A549 (cell line): ENCODE measurements at regions not wholly inside any gene's neighbourhood (a gene's known extent, or its start where the extent isn't known, plus 50 kb on each side); places are given as distances from the start of the nearest gene placed in this dataset.

Source experiments
- ATAC-seq, 2 experiments: fragments of 200-7000 bp in 1 of 2; fragments of >200 bp in 1 of 2; cut with Nextera tagmentation in 1 of 2; cut with Tn5 transposase in 1 of 2; 3 replicates each; pipeline versions ENCODE4 v1.8.0 to v1.9.1; 2018 to 2020; ENCODE audit warnings: mild to moderate bottlenecking in 1 of 2, moderate library complexity in 1 of 2
- CTCF ChIA-PET: fragments of 300-600 bp; sonication (Branson Sonifier 250); formaldehyde crosslinking; extraction: SDS; loops from one replicate; lab custom pipeline; 2021; ENCODE audit warnings: antibody characterized with exemption, inconsistent platforms; lab: Yijun Ruan, JAX
- POLR2A ChIA-PET: fragments of 350-600 bp; formaldehyde crosslinking; extraction: SDS; loops from one replicate; lab custom pipeline; 2021; ENCODE audit warnings: antibody characterized with exemption, inconsistent platforms; lab: Yijun Ruan, JAX
- DNase-seq, 2 experiments: peaks; one replicate each; pipeline versions ENCODE4 v3.0.0 to v3.0.0-alpha.2; 2011 to 2016; ENCODE audit warnings: low read depth in 1 of 2, low spot score in 1 of 2
- FAIRE-seq: peaks from 2 replicates; lab custom pipeline; 2011; peaks lifted over from hg19 to GRCh38; lab: Jason Lieb, UNC
- H3K27ac ChIP-seq, 2 experiments: fragments of >200 bp; sonication (Bioruptor Twin); formaldehyde crosslinking; 3 replicates each; pipeline ENCODE4 v1.5.1; 2016 to 2017
- H3K4me1 ChIP-seq: fragments of >200 bp; sonication (Bioruptor Twin); formaldehyde crosslinking; 3 replicates; pipeline ENCODE4 v1.6.1; 2016
- H3K4me2 ChIP-seq: fragments of >200 bp; sonication (Bioruptor Twin); formaldehyde crosslinking; 3 replicates; pipeline ENCODE4 v1.6.1; 2016
- H3K4me3 ChIP-seq: fragments of >200 bp; sonication (Bioruptor Twin); formaldehyde crosslinking; 3 replicates; pipeline ENCODE4 v1.5.1; 2016
- H3K9me3 ChIP-seq: fragments of >200 bp; sonication (Bioruptor Twin); formaldehyde crosslinking; 3 replicates; pipeline ENCODE4 v1.6.1; 2016
- ATOH8 ChIP-seq: fragments of 250-450 bp; sonication (Bioruptor Pico); IDR thresholded peaks from 2 replicates; pipeline ENCODE4 v1.5.0; 2020; ENCODE audit warnings: low read depth, mild to moderate bottlenecking, moderate library complexity
- BHLHE40 ChIP-seq: IDR thresholded peaks from 2 replicates; pipeline ENCODE4 v1.6.1; 2012; ENCODE audit warnings: low read depth, low read length, inconsistent platforms
- CBX8 ChIP-seq: fragments of 200-600 bp; sonication (generic); IDR thresholded peaks from 2 replicates; pipeline ENCODE4 v1.6.1; 2016
- CEBPB ChIP-seq, 2 experiments: fragments of >200 bp in 1 of 2; sonication (Bioruptor Twin) in 1 of 2; formaldehyde crosslinking in 1 of 2; IDR thresholded peaks; 2 replicates each; pipeline ENCODE4 v1.6.1; 2012 to 2016
- E2F6 ChIP-seq: IDR thresholded peaks from 2 replicates; pipeline ENCODE4 v1.6.1; 2012; ENCODE audit warnings: low read depth, borderline replicate concordance
- EHF ChIP-seq: fragments of 250-450 bp; sonication (Bioruptor Pico); IDR thresholded peaks from 2 replicates; pipeline ENCODE4 v1.5.0; 2020; ENCODE audit warnings: mild to moderate bottlenecking
- EHMT2 ChIP-seq: fragments of 200-600 bp; sonication (generic); IDR thresholded peaks from 2 replicates; pipeline ENCODE4 v1.6.1; 2016; ENCODE audit warnings: antibody characterized with exemption, low read depth, mild to moderate bottlenecking, moderate library complexity
- FOXS1 ChIP-seq: fragments of 250-450 bp; sonication (Bioruptor Pico); IDR thresholded peaks from 2 replicates; pipeline ENCODE4 v1.5.0; 2020; ENCODE audit warnings: mild to moderate bottlenecking, moderate library complexity
- GATA3 ChIP-seq: IDR thresholded peaks from 2 replicates; pipeline ENCODE4 v1.6.1; 2012; ENCODE audit warnings: borderline replicate concordance
- HES2 ChIP-seq: fragments of >200 bp; sonication (Bioruptor Twin); formaldehyde crosslinking; IDR thresholded peaks from 2 replicates; pipeline ENCODE4 v1.6.1; 2016
- HEYL ChIP-seq: fragments of 250-450 bp; sonication (Bioruptor Pico); IDR thresholded peaks from 2 replicates; pipeline ENCODE4 v1.8.0; 2021; ENCODE audit warnings: mild to moderate bottlenecking, moderate library complexity
- HOXB13 ChIP-seq: fragments of 250-450 bp; sonication (Bioruptor Pico); IDR thresholded peaks from 2 replicates; pipeline ENCODE4 v1.5.0; 2020; ENCODE audit warnings: low read depth, mild to moderate bottlenecking, moderate library complexity
- JUN ChIP-seq, 2 experiments: fragments of >200 bp; sonication (Bioruptor Twin); formaldehyde crosslinking; IDR thresholded peaks; 2 replicates in 1 of 2; 3 replicates in 1 of 2; pipeline ENCODE4 v1.6.1; 2016 to 2017
- KDM1A ChIP-seq: fragments of 200-600 bp; sonication (generic); IDR thresholded peaks from 2 replicates; pipeline ENCODE4 v1.6.1; 2016; ENCODE audit warnings: low read depth, mild to moderate bottlenecking
- KDM5A ChIP-seq: fragments of 200-600 bp; sonication (generic); IDR thresholded peaks from 2 replicates; pipeline ENCODE4 v1.6.1; 2016; ENCODE audit warnings: antibody characterized with exemption, mild to moderate bottlenecking
- MYC ChIP-seq: IDR thresholded peaks from 2 replicates; pipeline ENCODE4 v1.6.1; 2012; ENCODE audit warnings: mild to moderate bottlenecking, inconsistent platforms, low read length, improper control_type of control experiment, borderline replicate concordance
- NFE2L2 ChIP-seq: fragments of 150-350 bp; conservative IDR thresholded peaks from 2 replicates; pipeline ENCODE4 v1.6.1; 2014; ENCODE audit warnings: low read length
- PBX3 ChIP-seq: IDR thresholded peaks from 2 replicates; pipeline ENCODE4 v1.6.1; 2012
- RCOR1 ChIP-seq: fragments of 150-350 bp; IDR thresholded peaks from 2 replicates; pipeline ENCODE4 v1.6.1; 2014; ENCODE audit warnings: antibody characterized with exemption, low read length, low read depth
- REST ChIP-seq: fragments of 200-600 bp; sonication (generic); IDR thresholded peaks from 2 replicates; pipeline ENCODE4 v1.6.1; 2016; ENCODE audit warnings: antibody characterized with exemption, mild to moderate bottlenecking, moderate library complexity
- SMC3 ChIP-seq: fragments of >200 bp; sonication (Bioruptor Twin); formaldehyde crosslinking; IDR thresholded peaks from 3 replicates; pipeline ENCODE4 v1.6.1; 2018; ENCODE audit warnings: inconsistent platforms
- SREBF2 ChIP-seq: fragments of 450-650 bp; IDR thresholded peaks from 2 replicates; pipeline ENCODE4 v1.6.1; 2014; ENCODE audit warnings: mild to moderate bottlenecking, moderate library complexity
- USF2 ChIP-seq: fragments of 450-650 bp; IDR thresholded peaks from 2 replicates; pipeline ENCODE4 v1.6.1; 2014; ENCODE audit warnings: antibody characterized with exemption
- ZC3H11A ChIP-seq: fragments of 450-650 bp; IDR thresholded peaks from 2 replicates; pipeline ENCODE4 v1.6.1; 2014; ENCODE audit warnings: antibody characterized with exemption, mild to moderate bottlenecking
- WGBS: methylation state at CpG from one replicate; pipeline ENCODE4 v1.1.6; 2017; ENCODE audit errors: missing lambda C conversion rate; 5-methylcytosine and 5-hydroxymethylcytosine counted together

- ATAC-seq (peak in 1 of 2 experiments; percentile 78; a peak in 3 of 6 replicates), DNase-seq (no peak), FAIRE-seq (no peak)
- Histone ChIP-seq H3K27ac (no peak overlapping the region), H3K4me2 (no peak overlapping the region), H3K4me1 (no peaks in the 10 kb centered on the region), H3K4me3 (no peak overlapping the region), H3K9me3 (no peaks in the 10 kb centered on the region)
- ChIA-PET POLR2A (no interaction called here), CTCF (interaction anchor here (1.4 kb wide), 1 partner anchor 10 kb away, joined by 3 read pairs; no protein-coding TSS in a partner anchor)
- TF ChIP-seq JUN (IDR thresholded peaks at IDR 0.05) (no peak), USF2 (no peak), NFE2L2 (no peak), FOXS1 (CRISPR knock-in tag) (no peak), HEYL (CRISPR knock-in tag) (no peak), ZC3H11A (no peak), EHF (no peak), SMC3 (no peak), GATA3 (no peak), CEBPB (IDR thresholded peaks at IDR 0.05) (no peak), E2F6 (no peak), HES2 (no peak), ATOH8 (CRISPR knock-in tag) (no peak), KDM1A (no peak), KDM5A (no peak), SREBF2 (no peak), PBX3 (no peak)
- 21% methylated on average over 5 of the region's 5 CpGs for WGBS
Measured at GRCh38 chr1:37274938-37275631, 199.3 kb upstream of the ZC3H12A start.

- Histone ChIP-seq H3K4me2 (no peak overlapping the region), H3K4me3 (no peak overlapping the region)
- 30% methylated on average over 2 of the region's 2 CpGs for WGBS
- no peak for DNase-seq
- TF ChIP-seq REST (no peak), BHLHE40 (no peak), GATA3 (no peak), CBX8 (no peak), ATOH8 (CRISPR knock-in tag) (no peak), RCOR1 (no peak), EHF (no peak), MYC (no peak), EHMT2 (no peak), HOXB13 (CRISPR knock-in tag) (no peak)
- TF ChIP-seq, all 56 proteins: peak for 0
- no peaks in the 10 kb centered on the region; the same call in 2 of the 3 replicates for H3K9me3 ChIP-seq
- POLR2A ChIA-PET = no interaction called here
- FAIRE-seq (no peak), ATAC-seq (no peak)
- no peak overlapping the region for H3K27ac ChIP-seq
- CTCF ChIA-PET = no interaction called here
- no peaks in the 10 kb centered on the region for H3K4me1 ChIP-seq
Measured at GRCh38 chr1:37277366-37277765, 197.0 kb upstream of the ZC3H12A start.
